ENCODE measurements at regions not wholly inside any gene's neighbourhood (a gene's known extent, or its start where the extent isn't known, plus 50 kb on each side); places are given as distances from the start of the nearest gene placed in this dataset.

DNA sequence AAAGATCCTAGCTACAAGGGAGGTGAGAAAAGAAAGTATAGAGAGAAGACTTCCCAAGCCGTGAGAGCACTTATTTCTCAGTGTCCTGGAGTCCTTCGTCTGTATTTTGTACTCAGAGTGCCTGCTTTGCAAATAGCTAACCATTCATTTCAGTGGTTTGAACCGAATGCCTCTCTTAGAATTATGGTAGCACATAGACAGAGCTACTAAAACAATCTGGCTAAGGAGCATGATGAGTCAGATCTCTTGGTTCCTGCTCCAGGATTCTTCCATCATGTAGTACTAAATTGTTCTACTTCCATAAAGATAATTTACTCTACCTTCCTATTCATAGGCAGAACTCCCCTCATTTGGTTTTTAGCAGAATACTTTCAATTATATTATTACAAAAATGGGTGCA, 946.6 kb downstream of the STIM2 start:
- TF ChIP-seq, protein P1, sequence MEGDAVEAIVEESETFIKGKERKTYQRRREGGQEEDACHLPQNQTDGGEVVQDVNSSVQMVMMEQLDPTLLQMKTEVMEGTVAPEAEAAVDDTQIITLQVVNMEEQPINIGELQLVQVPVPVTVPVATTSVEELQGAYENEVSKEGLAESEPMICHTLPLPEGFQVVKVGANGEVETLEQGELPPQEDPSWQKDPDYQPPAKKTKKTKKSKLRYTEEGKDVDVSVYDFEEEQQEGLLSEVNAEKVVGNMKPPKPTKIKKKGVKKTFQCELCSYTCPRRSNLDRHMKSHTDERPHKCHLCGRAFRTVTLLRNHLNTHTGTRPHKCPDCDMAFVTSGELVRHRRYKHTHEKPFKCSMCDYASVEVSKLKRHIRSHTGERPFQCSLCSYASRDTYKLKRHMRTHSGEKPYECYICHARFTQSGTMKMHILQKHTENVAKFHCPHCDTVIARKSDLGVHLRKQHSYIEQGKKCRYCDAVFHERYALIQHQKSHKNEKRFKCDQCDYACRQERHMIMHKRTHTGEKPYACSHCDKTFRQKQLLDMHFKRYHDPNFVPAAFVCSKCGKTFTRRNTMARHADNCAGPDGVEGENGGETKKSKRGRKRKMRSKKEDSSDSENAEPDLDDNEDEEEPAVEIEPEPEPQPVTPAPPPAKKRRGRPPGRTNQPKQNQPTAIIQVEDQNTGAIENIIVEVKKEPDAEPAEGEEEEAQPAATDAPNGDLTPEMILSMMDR (IDR thresholded peaks at IDR 0.05): no peak
- no peak for TF ChIP-seq POLR2A (IDR thresholded peaks at IDR 0.05)
- TF ChIP-seq POLR2AphosphoS5 (IDR thresholded peaks at IDR 0.05): no peak
